ENCODE measurements at regions not wholly inside any gene's neighbourhood (a gene's known extent, or its start where the extent isn't known, plus 50 kb on each side); places are given as distances from the start of the nearest gene placed in this dataset.

GRCh38 chr18:25449046-25449445 lies 97.1 kb upstream of the ZNF521 start:
- TF ChIP-seq JUNB (IDR thresholded peaks at IDR 0.05; ENCODE audit: unreplicated experiment) (no peak), EZH2phosphoT487 (IDR thresholded peaks at IDR 0.05; ENCODE audit: unreplicated experiment) (no peak), ZNF462 (CRISPR knock-in tag; IDR thresholded peaks at IDR 0.05) (no peak), CTCF (conservative IDR thresholded peaks at IDR 0.05; ENCODE audit: low read depth in 2 of 2) (no peak), ETS1 (IDR thresholded peaks at IDR 0.05) (no peak), ZNF331 (CRISPR knock-in tag; IDR thresholded peaks at IDR 0.05; ENCODE audit: low read depth) (no peak), POLR2AphosphoS5 (IDR thresholded peaks at IDR 0.05; ENCODE audit: low read depth) (no peak), STAT1 (IDR thresholded peaks at IDR 0.05; ENCODE audit: unreplicated experiment) (no peak), ZNF114 (CRISPR knock-in tag; IDR thresholded peaks at IDR 0.05) (no peak)
- Histone ChIP-seq H3K79me2 (replicated peaks; ENCODE audit: insufficient read depth) (no peaks in the 10 kb centered on the region), H3K27ac (ENCODE audit: low read depth) (no peak overlapping the region), H2AFZ (no peak overlapping the region), H3F3A (replicated peaks; ENCODE audit: low read depth) (no peaks in the 10 kb centered on the region), H3K4me1 (ENCODE audit: insufficient read depth) (no peaks in the 10 kb centered on the region), H3K9me2 (ENCODE audit: insufficient read depth) (peaks cover 8% of the 10 kb centered on the region; the same call in 1 of the 2 replicates), H3K4me2 (no peak overlapping the region), H4K20me1 (replicated peaks; ENCODE audit: insufficient read depth) (no peaks in the 10 kb centered on the region), H3K4me3 (no peak overlapping the region), H3K36me3 (ENCODE audit: insufficient read depth) (peaks cover 4% of the 10 kb centered on the region; the same call in 1 of the 2 replicates), H3K27me3 (ENCODE audit: insufficient read depth) (no peaks in the 10 kb centered on the region)
- no peaks in the 10 kb centered on the region for H3K4me1 Mint-ChIP-seq
- peaks cover 4% of the 10 kb centered on the region for H3K27me3 Mint-ChIP-seq (ENCODE audit: insufficient read depth, low read depth, poor library complexity)
- H3K9me3 Mint-ChIP-seq = peaks cover 6% of the 10 kb centered on the region
- DNase-seq (ENCODE audit: low spot score) = no peak
- H3K4me3 Mint-ChIP-seq = no peak overlapping the region
- H3K36me3 Mint-ChIP-seq (ENCODE audit: low read depth) = peaks cover 12% of the 10 kb centered on the region
- ATAC-seq = no peak
- no peak overlapping the region for H3K27ac Mint-ChIP-seq

Data from GM23338 (cell line).